ENCODE measurements at regions not wholly inside any gene's neighbourhood (a gene's known extent, or its start where the extent isn't known, plus 50 kb on each side); places are given as distances from the start of the nearest gene placed in this dataset.
"Not testable (repeated sequence)": the region's sequence is repeated elsewhere in the genome, so short reads cannot be mapped to it uniquely, and the experiment has no call there.

GRCh38 chr11:106306942-106307341, 229.5 kb downstream of the AASDHPPT start:
- Mint-ChIP-seq H3K27me3 (ENCODE audit: unreplicated experiment) (peaks cover 1% of the 10 kb centered on the region), H3K4me1 (ENCODE audit: unreplicated experiment) (no peaks in the 10 kb centered on the region), H3K4me3 (ENCODE audit: unreplicated experiment) (no peak overlapping the region), H3K27ac (ENCODE audit: unreplicated experiment) (no peak overlapping the region), H3K9me3 (ENCODE audit: unreplicated experiment) (no peaks in the 10 kb centered on the region), H3K36me3 (ENCODE audit: low read depth, unreplicated experiment) (no peaks in the 10 kb centered on the region)
- DNase-seq (ENCODE audit: low spot score) = no peak
- no peak for TF ChIP-seq CTCF (IDR thresholded peaks at IDR 0.05; ENCODE audit: unreplicated experiment)

DNA sequence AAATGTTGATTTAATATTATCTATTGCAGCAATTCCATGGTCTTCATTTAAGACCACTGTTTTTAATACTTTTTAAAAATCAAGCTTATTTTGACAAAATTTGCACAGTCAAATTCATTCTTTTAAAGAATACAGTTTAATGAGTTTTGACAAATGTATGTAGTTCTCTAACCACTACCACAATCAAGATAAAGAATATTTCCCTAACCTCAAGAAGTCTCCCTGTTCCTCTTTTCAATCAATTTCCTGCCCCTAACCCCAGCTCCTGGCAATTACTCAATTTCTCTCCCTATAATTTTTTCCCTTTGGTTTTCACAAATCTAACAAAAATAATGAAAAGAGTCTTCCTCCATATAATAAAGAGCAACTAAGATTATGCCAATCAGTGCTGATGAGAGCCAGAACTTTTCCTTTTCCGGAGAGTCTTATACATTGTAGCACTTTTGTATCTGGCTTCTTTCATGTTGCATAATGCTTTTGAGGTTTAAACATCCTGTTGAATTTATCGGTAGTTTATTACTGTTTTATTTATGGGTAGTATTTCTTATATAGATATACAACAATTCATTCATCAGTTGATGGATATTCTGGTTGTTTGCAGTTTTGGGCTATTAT, 231.7 kb downstream of the AASDHPPT start:
- Mint-ChIP-seq H3K36me3 (ENCODE audit: low read depth, unreplicated experiment) (no peaks in the 10 kb centered on the region), H3K9me3 (ENCODE audit: unreplicated experiment) (no peaks in the 10 kb centered on the region)

GRCh38 chr11:106311531-106312230, 234.2 kb downstream of the AASDHPPT start:
- TF ChIP-seq CTCF (IDR thresholded peaks at IDR 0.05; ENCODE audit: unreplicated experiment) = no peak
- peaks cover 1% of the 10 kb centered on the region for H3K27me3 Mint-ChIP-seq (ENCODE audit: unreplicated experiment)

More for the DNA sequence above, 231.7 kb downstream of the AASDHPPT start:
- TF ChIP-seq CTCF (IDR thresholded peaks at IDR 0.05; ENCODE audit: unreplicated experiment) = no peak
- Mint-ChIP-seq H3K27me3 (ENCODE audit: unreplicated experiment) (peaks cover 1% of the 10 kb centered on the region), H3K27ac (ENCODE audit: unreplicated experiment) (no peak overlapping the region), H3K4me3 (ENCODE audit: unreplicated experiment) (no peak overlapping the region), H3K4me1 (ENCODE audit: unreplicated experiment) (no peaks in the 10 kb centered on the region)
- no peak for DNase-seq (ENCODE audit: low spot score)

GRCh38 chr11:106317208-106317773, 239.8 kb downstream of the AASDHPPT start:
- not testable (repeated sequence) for H3K27ac Mint-ChIP-seq (ENCODE audit: unreplicated experiment); H3K27me3 Mint-ChIP-seq (ENCODE audit: unreplicated experiment); H3K4me1 Mint-ChIP-seq (ENCODE audit: unreplicated experiment); H3K9me3 Mint-ChIP-seq (ENCODE audit: unreplicated experiment); DNase-seq (ENCODE audit: low spot score); H3K4me3 Mint-ChIP-seq (ENCODE audit: unreplicated experiment); H3K36me3 Mint-ChIP-seq (ENCODE audit: low read depth, unreplicated experiment)

More at GRCh38 chr11:106311531-106312230, 234.2 kb downstream of the AASDHPPT start:
- H3K27ac Mint-ChIP-seq (ENCODE audit: unreplicated experiment) = no peak overlapping the region
- no peaks in the 10 kb centered on the region for H3K4me1 Mint-ChIP-seq (ENCODE audit: unreplicated experiment)
- no peaks in the 10 kb centered on the region for H3K36me3 Mint-ChIP-seq (ENCODE audit: low read depth, unreplicated experiment)
- H3K4me3 Mint-ChIP-seq (ENCODE audit: unreplicated experiment) = no peak overlapping the region
- DNase-seq (ENCODE audit: low spot score) = no peak
- H3K9me3 Mint-ChIP-seq (ENCODE audit: unreplicated experiment) = no peaks in the 10 kb centered on the region

DNA sequence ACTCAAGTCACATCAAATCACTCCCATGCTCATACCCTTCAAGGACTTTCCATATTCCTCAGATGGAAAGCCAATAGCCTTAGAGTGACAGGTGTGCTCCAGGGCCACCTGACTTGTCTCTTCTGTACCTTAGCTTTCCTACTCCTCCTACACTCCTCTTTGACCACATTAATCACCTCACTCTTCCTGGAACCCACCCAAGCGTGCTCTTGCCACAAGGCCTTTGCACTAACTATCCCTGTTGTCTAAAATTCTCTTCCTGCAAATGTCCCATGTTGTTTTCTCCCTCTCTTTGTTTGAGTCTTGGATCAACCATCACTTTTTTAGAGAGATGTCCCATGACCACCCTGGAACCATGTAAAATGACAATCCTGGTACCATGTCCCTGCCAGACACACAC, 244.1 kb downstream of the AASDHPPT start:
- H3K4me3 Mint-ChIP-seq (ENCODE audit: unreplicated experiment) = no peak overlapping the region
- TF ChIP-seq CTCF (IDR thresholded peaks at IDR 0.05; ENCODE audit: unreplicated experiment) = no peak
- no peak for DNase-seq (ENCODE audit: low spot score)
- H3K4me1 Mint-ChIP-seq (ENCODE audit: unreplicated experiment) = no peaks in the 10 kb centered on the region
- peaks cover 5% of the 10 kb centered on the region for H3K9me3 Mint-ChIP-seq (ENCODE audit: unreplicated experiment)
- H3K36me3 Mint-ChIP-seq (ENCODE audit: low read depth, unreplicated experiment) = no peaks in the 10 kb centered on the region
- H3K27ac Mint-ChIP-seq (ENCODE audit: unreplicated experiment) = no peak overlapping the region
- no peaks in the 10 kb centered on the region for H3K27me3 Mint-ChIP-seq (ENCODE audit: unreplicated experiment)

All from endothelial cell (in vitro differentiated cells).